IMR-90 (cell line): ENCODE measurements at regions not wholly inside any gene's neighbourhood (a gene's known extent, or its start where the extent isn't known, plus 50 kb on each side); places are given as distances from the start of the nearest gene placed in this dataset.

Experiments used
- ATAC-seq: fragments of 200-7000 bp; cut with Tn5 transposase; 2 replicates; pipeline ENCODE4 v1.9.1; 2020; ENCODE audit warnings: low read depth, mild to moderate bottlenecking, moderate library complexity
- BruUV-seq: library from RNA; stranded (reverse); fragments of 400-500 nt; replicated peaks from 2 replicates; lab custom pipeline; 2021; lab: Mats Ljungman, UMichigan
- CTCF ChIA-PET: fragments of 300-600 bp; formaldehyde crosslinking; extraction: SDS; loops from one replicate; lab custom pipeline; 2021; ENCODE audit warnings: antibody characterized with exemption; lab: Yijun Ruan, JAX
- POLR2A ChIA-PET: fragments of 300-600 bp; sonication (Branson Sonifier 250); formaldehyde crosslinking; loops from one replicate; lab custom pipeline; 2022; ENCODE audit warnings: antibody characterized with exemption; ENCODE audit not compliant: unreplicated experiment; lab: Charles Lee
- DNase-seq: peaks from one replicate; pipeline ENCODE4 v3.0.0; 2013
- H2AFZ ChIP-seq: replicated peaks from 2 replicates; pipeline ENCODE3; 2013; ENCODE audit warnings: low read length, mild to moderate bottlenecking; ENCODE audit not compliant: poor library complexity
- H2AK5ac ChIP-seq: 2 replicates; pipeline ENCODE4 v1.6.1; 2013; ENCODE audit warnings: low read depth, low read length, inconsistent platforms
- H2AK9ac ChIP-seq: replicated peaks from 2 replicates; pipeline ENCODE3; 2013; ENCODE audit warnings: mild to moderate bottlenecking, low read depth, low read length, moderate library complexity; ENCODE audit not compliant: poor library complexity
- H2BK120ac ChIP-seq: 2 replicates; pipeline ENCODE4 v1.6.1; 2013; ENCODE audit warnings: low read depth, low read length, inconsistent platforms
- H2BK15ac ChIP-seq: 3 replicates; pipeline ENCODE4 v1.6.1; 2013; ENCODE audit warnings: low read depth, low read length, inconsistent platforms
- H2BK20ac ChIP-seq: 2 replicates; pipeline ENCODE4 v1.6.1; 2013; ENCODE audit warnings: low read depth, mild to moderate bottlenecking, inconsistent platforms, low read length, moderate library complexity
- H2BK5ac ChIP-seq: 2 replicates; pipeline ENCODE4 v1.6.1; 2013; ENCODE audit warnings: mild to moderate bottlenecking, low read depth, low read length, inconsistent platforms; ENCODE audit not compliant: poor library complexity, severe bottlenecking
- H3K14ac ChIP-seq: replicated peaks from 2 replicates; pipeline ENCODE4 v1.6.1; 2013; ENCODE audit warnings: low read depth, low read length, inconsistent platforms
- H3K18ac ChIP-seq: 2 replicates; pipeline ENCODE4 v1.6.1; 2013; ENCODE audit warnings: low read depth, low read length, control low read depth
- H3K23ac ChIP-seq: 2 replicates; pipeline ENCODE4 v1.6.1; 2013; ENCODE audit warnings: low read depth, low read length, inconsistent platforms
- H3K27ac ChIP-seq: 2 replicates; pipeline ENCODE4 v1.5.1; 2013; ENCODE audit warnings: mild to moderate bottlenecking, control low read depth, low read length; ENCODE audit not compliant: insufficient read depth
- H3K27me3 ChIP-seq: 2 replicates; pipeline ENCODE4 v1.6.1; 2013; ENCODE audit warnings: low read length; ENCODE audit not compliant: control insufficient read depth, insufficient read depth
- H3K36me3 ChIP-seq: 2 replicates; pipeline ENCODE4 v1.6.1; 2013; ENCODE audit warnings: low read length, mixed read lengths; ENCODE audit not compliant: control insufficient read depth, insufficient read depth
- H3K4ac ChIP-seq: 2 replicates; pipeline ENCODE4 v1.6.1; 2013; ENCODE audit warnings: low read depth, low read length, inconsistent platforms
- H3K4me1 ChIP-seq: 2 replicates; pipeline ENCODE4 v1.6.1; 2013; ENCODE audit warnings: low read length, mixed read lengths; ENCODE audit not compliant: control insufficient read depth, insufficient read depth
- H3K4me2 ChIP-seq: 2 replicates; pipeline ENCODE4 v1.6.1; 2013; ENCODE audit warnings: low read depth, mild to moderate bottlenecking, control low read depth, low read length, moderate library complexity
- H3K4me3 ChIP-seq: 2 replicates; pipeline ENCODE4 v1.5.1; 2013; ENCODE audit warnings: low read depth, mild to moderate bottlenecking, control low read depth, low read length, moderate library complexity; ENCODE audit not compliant: insufficient read depth
- H3K56ac ChIP-seq: 2 replicates; pipeline ENCODE4 v1.6.1; 2013; ENCODE audit warnings: low read length, inconsistent platforms; ENCODE audit not compliant: insufficient read depth; ENCODE audit errors: extremely low read depth
- H3K79me1 ChIP-seq, 2 experiments: 2 replicates each; pipeline ENCODE4 v1.6.1; 2013; ENCODE audit warnings: low read length in 2 of 2, inconsistent platforms in 1 of 2, low read depth in 1 of 2
- H3K9ac ChIP-seq: 2 replicates; pipeline ENCODE4 v1.6.1; 2013; ENCODE audit warnings: low read depth, low read length, control low read depth
- H3K9me1 ChIP-seq: 2 replicates; pipeline ENCODE4 v1.6.1; 2013; ENCODE audit warnings: low read length, inconsistent platforms; ENCODE audit not compliant: insufficient read depth
- H3K9me3 ChIP-seq: 2 replicates; pipeline ENCODE4 v1.6.1; 2013; ENCODE audit warnings: low read length; ENCODE audit not compliant: control insufficient read depth, insufficient read depth
- H4K20me1 ChIP-seq: 2 replicates; pipeline ENCODE4 v1.6.1; 2013; ENCODE audit warnings: low read length, inconsistent platforms; ENCODE audit not compliant: insufficient read depth
- H4K5ac ChIP-seq: 2 replicates; pipeline ENCODE4 v1.6.1; 2013; ENCODE audit warnings: mild to moderate bottlenecking, low read depth, low read length, control low read depth
- H4K8ac ChIP-seq, 2 experiments: 2 replicates each; pipeline ENCODE4 v1.6.1; 2013; ENCODE audit warnings: low read depth in 2 of 2, low read length in 2 of 2, control low read depth in 1 of 2, inconsistent platforms in 1 of 2
- H4K91ac ChIP-seq: 2 replicates; pipeline ENCODE4 v1.6.1; 2013; ENCODE audit warnings: low read depth, low read length, inconsistent platforms; ENCODE audit not compliant: insufficient read depth
- BHLHE40 ChIP-seq: fragments of 150-350 bp; IDR thresholded peaks from 2 replicates; pipeline ENCODE4 v1.6.1; 2016; ENCODE audit warnings: mild to moderate bottlenecking, low read depth, low read length
- CEBPB ChIP-seq: IDR thresholded peaks from 2 replicates; pipeline ENCODE4 v1.6.1; 2012; ENCODE audit warnings: low read depth, low read length, improper control_type of control experiment
- FOS ChIP-seq: fragments of 150-350 bp; IDR thresholded peaks from 2 replicates; pipeline ENCODE4 v1.6.1; 2016; ENCODE audit warnings: low read depth, low read length
- RAD21 ChIP-seq: IDR thresholded peaks from 2 replicates; pipeline ENCODE4 v1.6.1; 2012; ENCODE audit warnings: low read length, improper control_type of control experiment
- RCOR1 ChIP-seq: IDR thresholded peaks from 2 replicates; pipeline ENCODE4 v1.6.1; 2012; ENCODE audit warnings: mild to moderate bottlenecking, low read length, improper control_type of control experiment; ENCODE audit not compliant: insufficient replicate concordance
- dilution Hi-C: fragments of 300-500 bp; cut with HindIII; formaldehyde crosslinking; loops from one replicate; pipeline ENCODE4 v1.14.3; 2018; ENCODE audit warnings: low sequenced_read_pairs; ENCODE audit not compliant: unreplicated experiment
- in situ Hi-C: fragments of 300-500 bp; cut with MboI; formaldehyde crosslinking; loops from 3 replicates; pipeline ENCODE4 v1.14.3; 2019; ENCODE audit warnings: low sequenced_read_pairs, inconsistent platforms, mixed read lengths
- intact Hi-C: fragments of 100-400 bp; cut with micrococcal nuclease; formaldehyde crosslinking; loops from 2 replicates; pipeline ENCODE4 v1.10.0; 2022

DNA sequence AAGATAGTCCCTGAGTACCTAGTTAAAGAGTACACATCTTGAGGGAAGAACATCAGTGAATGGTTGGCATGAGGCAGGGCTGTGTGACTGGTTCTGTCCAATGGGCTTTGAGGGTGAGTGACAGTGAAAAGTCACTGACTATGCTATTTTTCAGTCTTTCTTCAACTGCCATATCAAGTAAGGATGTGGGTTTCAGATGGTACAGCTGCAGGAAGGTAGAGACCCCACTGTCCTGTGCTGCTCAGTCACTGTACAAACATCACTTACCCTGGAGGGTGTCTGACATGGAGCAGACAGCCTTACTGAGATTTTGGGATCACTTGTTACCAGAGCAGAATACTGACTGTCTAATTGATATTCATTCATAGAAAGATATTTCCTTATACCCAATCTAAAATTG, 115.3 kb upstream of the ASCC3 start:
- H3K18ac ChIP-seq = no peak overlapping the region
- no peaks in the 10 kb centered on the region for H3K27me3 ChIP-seq
- no TSS peak for BruUV-seq
- H3K9me3 ChIP-seq = 0 out of 2 replicates have a peak, but pooled peaks cover 2% of the 10 kb centered on the region
- no peaks in the 10 kb centered on the region for H3K9me1 ChIP-seq
- no peak overlapping the region for H2BK5ac ChIP-seq
- ChIA-PET POLR2A (no interaction called here), CTCF (no interaction called here)
- intact Hi-C loops (no loop called here), in situ Hi-C loops (no loop called here), dilution Hi-C loops (no loop called here)
- no peak overlapping the region for H2BK20ac ChIP-seq
- no peak overlapping the region for H3K4me2 ChIP-seq
- no peak overlapping the region for H3K23ac ChIP-seq
- H3K4ac ChIP-seq = no peak overlapping the region
- no peaks in the 10 kb centered on the region for H3K36me3 ChIP-seq
- H3K79me1 ChIP-seq = no peaks in the 10 kb centered on the region
- TF ChIP-seq BHLHE40 (no peak), RAD21 (no peak), RCOR1 (no peak), FOS (no peak), CEBPB (no peak)
- H3K14ac ChIP-seq = no peak overlapping the region
- no peaks in the 10 kb centered on the region for H4K20me1 ChIP-seq
- ATAC-seq (no peak), DNase-seq (no peak)
- H2BK120ac ChIP-seq = no peak overlapping the region
- no peaks in the 10 kb centered on the region for H3K4me1 ChIP-seq
- H3K9ac ChIP-seq = no peak overlapping the region
- H2AK9ac ChIP-seq = no peak overlapping the region
- no peak overlapping the region for H2BK15ac ChIP-seq
- no peak overlapping the region for H2AK5ac ChIP-seq
- no peak overlapping the region for H4K8ac ChIP-seq
- H2AFZ ChIP-seq = no peak overlapping the region
- no peak overlapping the region for H4K91ac ChIP-seq
- no peak overlapping the region for H3K4me3 ChIP-seq
- H3K27ac ChIP-seq = no peak overlapping the region
- H3K56ac ChIP-seq = no peak overlapping the region
- H4K5ac ChIP-seq = no peak overlapping the region
